HG02885 (cell line): ENCODE measurements at regions not wholly inside any gene's neighbourhood (a gene's known extent, or its start where the extent isn't known, plus 50 kb on each side); places are given as distances from the start of the nearest gene placed in this dataset.

Experiments
- ATAC-seq: cut with Tn5 transposase; IDR thresholded peaks from one replicate; pipeline ENCODE4 v1.9.1; 2021; ENCODE audit warnings: mild to moderate bottlenecking; ENCODE audit not compliant: unreplicated experiment, poor library complexity

- no peak for ATAC-seq
These were observed 1825.1 kb upstream of the IGFBP7 start for GRCh38 chr4:58935332-58935731.

GRCh38 chr4:58936436-58936835 lies 1826.3 kb upstream of the IGFBP7 start:
- ATAC-seq = no peak

- ATAC-seq = no peak
These were observed 1830.0 kb upstream of the IGFBP7 start for GRCh38 chr4:58940167-58940566.

DNA sequence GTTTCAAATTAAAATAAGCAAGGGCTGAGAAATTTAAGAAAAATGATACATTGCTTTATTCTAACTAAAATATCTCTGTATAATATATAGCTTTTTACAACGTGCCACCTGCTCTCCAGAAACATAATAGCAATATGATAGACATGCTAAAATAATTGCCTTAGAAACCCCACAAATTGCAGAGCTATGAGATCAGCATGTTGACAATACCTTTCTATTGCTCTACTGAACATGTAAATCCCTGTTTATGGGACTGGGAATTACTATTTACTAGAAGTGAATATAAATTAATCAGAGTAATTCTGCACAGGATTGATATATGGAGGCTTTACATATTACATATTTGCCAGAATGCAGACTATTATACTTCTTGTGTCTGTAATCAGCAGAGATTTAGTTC lies 1831.1 kb upstream of the IGFBP7 start:
- no peak for ATAC-seq

GRCh38 chr4:58953575-58953974 lies 1843.4 kb upstream of the IGFBP7 start:
- ATAC-seq = no peak

DNA sequence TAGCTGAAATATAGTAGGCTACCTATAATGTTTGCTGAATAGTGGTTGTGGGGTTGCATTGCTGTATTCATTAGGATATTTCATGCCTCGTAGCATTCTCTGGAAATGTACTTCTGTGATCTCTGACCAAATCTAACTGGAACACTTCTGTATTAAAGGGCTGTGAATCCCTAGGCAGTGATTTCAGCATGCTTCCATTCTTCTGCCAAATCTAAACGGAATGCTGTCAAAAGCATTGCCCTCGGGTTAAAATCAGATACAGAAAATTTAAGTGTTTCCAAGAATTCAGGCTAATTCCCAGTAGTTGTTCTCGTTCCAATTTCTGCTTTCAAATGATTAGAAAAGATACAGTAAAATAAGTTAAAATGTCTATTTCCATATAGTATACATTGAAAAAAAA lies 1847.5 kb upstream of the IGFBP7 start:
- ATAC-seq = no peak

- no peak for ATAC-seq
These were observed 1851.1 kb upstream of the IGFBP7 start for GRCh38 chr4:58961283-58961682.

GRCh38 chr4:58961925-58962324 lies 1851.7 kb upstream of the IGFBP7 start:
- no peak for ATAC-seq

- ATAC-seq = no peak
These were observed 1852.2 kb upstream of the IGFBP7 start for GRCh38 chr4:58962424-58962823.

DNA sequence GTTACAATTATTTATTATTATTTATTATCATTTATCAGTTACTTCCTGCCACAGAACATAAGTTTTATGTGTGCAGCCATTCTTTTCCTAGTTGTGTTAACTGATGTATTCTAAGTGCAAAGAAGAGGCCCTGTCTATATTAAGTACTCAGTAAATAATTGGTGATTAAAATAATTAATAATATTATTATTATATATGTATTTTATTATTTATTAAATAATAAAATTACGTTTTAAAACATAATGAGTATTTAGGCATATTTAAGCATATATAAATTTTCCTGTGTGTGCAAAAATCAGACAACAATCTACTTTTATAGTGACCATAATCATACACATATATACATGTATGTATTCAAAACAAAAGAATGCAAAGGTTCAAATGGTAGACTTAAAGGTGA lies 1871.6 kb upstream of the IGFBP7 start:
- no peak for ATAC-seq

DNA sequence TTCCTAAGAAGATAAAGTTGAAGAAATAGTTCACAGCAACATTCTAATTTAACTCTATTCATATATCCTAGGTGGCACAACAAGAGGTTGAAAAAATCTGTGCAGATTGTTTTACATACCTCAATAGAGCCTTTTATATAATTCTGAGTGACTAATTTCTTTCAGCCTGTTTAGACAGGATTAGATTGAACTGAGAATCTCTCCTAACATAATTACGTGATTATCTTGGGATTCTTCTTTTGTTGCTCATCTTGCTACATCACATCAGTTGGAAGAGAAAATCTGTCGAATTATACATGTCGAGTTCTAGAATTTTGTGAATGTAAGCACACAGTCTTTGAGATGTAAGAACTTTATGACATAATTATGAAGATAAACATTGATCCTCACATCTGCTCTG lies 1873.7 kb upstream of the IGFBP7 start:
- no peak for ATAC-seq

- ATAC-seq = no peak
These were observed 1892.0 kb upstream of the IGFBP7 start for GRCh38 chr4:59002148-59002547.

- no peak for ATAC-seq
These were observed 1914.1 kb upstream of the IGFBP7 start for GRCh38 chr4:59024257-59024656.

- no peak for ATAC-seq
These were observed 1927.6 kb upstream of the IGFBP7 start for GRCh38 chr4:59037812-59038211.

DNA sequence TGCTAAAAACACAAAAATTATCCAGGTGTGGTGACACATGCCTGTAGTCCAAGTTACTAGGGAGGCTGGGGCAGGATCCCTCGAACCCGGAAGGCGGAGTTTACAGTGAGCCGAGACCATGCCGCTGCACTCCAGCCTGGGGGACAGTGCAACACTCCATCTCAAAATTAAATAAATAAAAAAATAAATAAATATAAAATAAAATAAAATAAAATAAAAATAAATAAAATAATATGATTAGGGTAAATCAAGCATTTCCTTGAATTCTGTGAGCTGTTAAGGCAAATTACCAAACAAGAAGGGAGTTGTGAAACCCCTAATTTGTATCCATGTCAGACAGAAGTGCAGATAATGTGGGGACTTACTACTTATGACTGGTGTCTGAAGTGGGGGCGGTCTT lies 1928.9 kb upstream of the IGFBP7 start:
- ATAC-seq = no peak

GRCh38 chr4:59044286-59044900 lies 1934.2 kb upstream of the IGFBP7 start:
- ATAC-seq = no peak

DNA sequence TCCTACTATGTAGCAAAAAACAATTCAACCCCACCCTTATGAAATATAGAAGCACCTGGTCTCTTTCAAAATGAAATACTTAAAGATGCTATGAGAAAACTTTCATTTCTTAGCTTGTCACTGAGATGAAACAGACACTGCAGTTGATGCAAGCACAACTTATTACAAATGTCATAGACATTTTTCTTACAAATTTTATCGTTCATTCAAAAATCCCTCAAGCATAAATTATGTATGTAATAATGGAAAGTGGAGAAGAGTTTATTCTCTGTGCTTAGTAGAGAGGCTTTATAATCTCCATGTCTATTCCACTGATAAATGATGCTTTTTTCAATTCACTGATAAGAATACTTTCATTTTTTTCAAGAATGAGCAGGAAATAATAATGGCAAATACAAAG lies 1943.9 kb upstream of the IGFBP7 start:
- ATAC-seq = no peak

GRCh38 chr4:59057804-59058203 lies 1947.6 kb upstream of the IGFBP7 start:
- ATAC-seq = no peak

DNA sequence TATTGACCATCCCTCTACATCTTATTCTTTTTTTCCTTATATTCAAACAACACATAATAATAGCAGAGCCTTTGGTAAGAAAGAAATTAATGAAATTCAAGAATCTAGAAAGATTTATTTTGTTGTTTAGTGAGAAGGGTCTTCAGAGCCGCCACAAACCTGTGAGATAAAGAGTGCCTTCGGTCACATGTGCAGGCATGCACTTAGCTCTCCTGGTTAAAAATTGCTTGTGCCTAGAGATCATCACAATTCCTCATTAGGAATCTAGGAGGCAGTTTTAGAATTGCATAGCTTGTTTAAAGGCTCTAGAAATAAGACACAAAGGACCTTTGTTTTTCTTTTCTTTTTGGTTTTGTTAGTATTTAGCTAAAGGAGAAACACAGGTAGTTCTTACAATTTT lies 1948.4 kb upstream of the IGFBP7 start:
- ATAC-seq = no peak

DNA sequence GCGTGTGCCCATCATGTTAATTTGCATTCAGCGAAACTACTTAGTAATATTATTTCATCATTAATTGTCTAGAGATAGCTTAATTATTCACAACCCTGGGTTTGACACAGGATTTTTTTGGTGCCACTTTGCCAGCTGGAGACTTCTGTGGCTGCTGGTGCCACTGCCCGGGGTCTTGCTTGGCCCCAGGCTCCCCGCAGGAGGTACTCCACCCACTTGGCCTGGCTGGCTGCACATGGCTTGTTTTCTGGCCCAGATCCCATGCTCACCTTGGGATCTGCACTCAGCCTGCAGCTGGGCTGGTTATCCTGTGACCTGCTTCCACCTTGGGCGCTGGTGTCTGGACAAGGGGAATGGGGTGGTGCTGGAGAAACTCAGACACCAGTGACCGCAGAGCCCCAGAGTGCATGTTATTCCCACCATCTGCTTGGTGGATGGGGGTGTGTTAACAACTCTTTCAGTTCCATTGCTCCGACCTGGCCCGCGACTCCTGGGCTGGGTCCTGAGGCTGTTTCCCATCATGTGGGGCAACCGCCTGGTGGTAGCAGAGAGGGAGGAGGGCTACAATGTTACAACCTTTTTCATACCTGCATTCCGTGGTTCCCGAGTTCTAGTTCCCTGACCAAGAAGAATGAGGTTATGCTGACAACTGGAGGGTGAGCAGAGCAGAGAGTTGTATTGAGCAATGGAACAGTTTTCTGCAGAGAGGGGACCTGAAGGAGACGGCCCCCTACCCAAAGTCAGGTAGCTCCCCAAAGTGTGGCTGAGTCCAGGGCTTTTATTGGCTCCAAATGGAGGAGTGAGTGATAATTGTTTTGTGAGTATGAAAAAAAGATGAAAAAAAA lies 1950.0 kb upstream of the IGFBP7 start:
- no peak for ATAC-seq

GRCh38 chr4:59060895-59061294 lies 1950.7 kb upstream of the IGFBP7 start:
- no peak for ATAC-seq
